Activated gamma-delta T cell treated with Interleukin-2 at 50 U/mL for 16 hours (primary cell): ENCODE measurements at regions not wholly inside any gene's neighbourhood (a gene's known extent, or its start where the extent isn't known, plus 50 kb on each side); places are given as distances from the start of the nearest gene placed in this dataset.
"Not testable (repeated sequence)": the region's sequence is repeated elsewhere in the genome, so short reads cannot be mapped to it uniquely, and the experiment has no call there.

Source experiments
- DNase-seq: peaks from one replicate; pipeline ENCODE4 v3.0.0-alpha.2; 2020

- DNase-seq, result no peak
Observed at GRCh38 chr21:23660560-23660959, 1946.7 kb downstream of the MRPL39 start.

GRCh38 chr21:23644768-23645167 lies 1962.5 kb downstream of the MRPL39 start:
- no peak for DNase-seq

GRCh38 chr21:23639721-23640120 lies 1967.6 kb downstream of the MRPL39 start:
- no peak for DNase-seq

- DNase-seq, result no peak
Observed at GRCh38 chr21:23638131-23638695, 1969.1 kb downstream of the MRPL39 start.

GRCh38 chr21:23633447-23633940 lies 1973.8 kb downstream of the MRPL39 start:
- no peak for DNase-seq

GRCh38 chr21:23624281-23624680 lies 1983.0 kb downstream of the MRPL39 start:
- no peak for DNase-seq

- DNase-seq, result no peak
Observed at GRCh38 chr21:23613014-23613413, 1994.3 kb downstream of the MRPL39 start.

GRCh38 chr21:23612210-23612609 lies 1995.1 kb downstream of the MRPL39 start:
- no peak for DNase-seq

- no peak for DNase-seq
Observed at GRCh38 chr21:23607782-23608431, 1999.4 kb downstream of the MRPL39 start.

- DNase-seq, result no peak
Observed at GRCh38 chr21:23601549-23601948, 2005.7 kb downstream of the MRPL39 start.

- no peak for DNase-seq
Observed at GRCh38 chr21:23593582-23593981, 2013.7 kb downstream of the MRPL39 start.

- DNase-seq, result no peak
Observed at GRCh38 chr21:23585419-23585818, 2021.9 kb downstream of the MRPL39 start.

- no peak for DNase-seq
Observed at GRCh38 chr21:23579573-23579972, 2027.7 kb downstream of the MRPL39 start.

GRCh38 chr21:23578027-23578426 lies 2029.3 kb downstream of the MRPL39 start:
- DNase-seq, result no peak

- DNase-seq, result no peak
Observed at GRCh38 chr21:23574932-23575331, 2032.3 kb downstream of the MRPL39 start.

- DNase-seq, result not testable (repeated sequence)
Observed at GRCh38 chr21:23548924-23549323, 2058.4 kb downstream of the MRPL39 start.

GRCh38 chr21:23543333-23543732 lies 2063.9 kb downstream of the MRPL39 start:
- no peak for DNase-seq

GRCh38 chr21:23542097-23542496 lies 2065.2 kb downstream of the MRPL39 start:
- no peak for DNase-seq

- DNase-seq, result no peak
Observed at GRCh38 chr21:23541571-23541970, 2065.7 kb downstream of the MRPL39 start.

- DNase-seq, result no peak
Observed at GRCh38 chr21:23534850-23535249, 2072.4 kb downstream of the MRPL39 start.

- no peak for DNase-seq
Observed at GRCh38 chr21:23531444-23531843, 2075.8 kb downstream of the MRPL39 start.

GRCh38 chr21:23524685-23525084 lies 2082.6 kb downstream of the MRPL39 start:
- DNase-seq, result no peak

GRCh38 chr21:23522751-23523150 lies 2084.5 kb downstream of the MRPL39 start:
- no peak for DNase-seq

GRCh38 chr21:23507501-23507900 lies 2099.8 kb downstream of the MRPL39 start:
- DNase-seq, result no peak

GRCh38 chr21:23496729-23497128 lies 2110.6 kb downstream of the MRPL39 start:
- DNase-seq, result no peak
